ENCODE measurements at regions not wholly inside any gene's neighbourhood (a gene's known extent, or its start where the extent isn't known, plus 50 kb on each side); places are given as distances from the start of the nearest gene placed in this dataset.

- Histone ChIP-seq H3K27me3 (ENCODE audit: insufficient read depth) (no peaks in the 10 kb centered on the region), H3K4me1 (ENCODE audit: insufficient read depth) (no peaks in the 10 kb centered on the region), H3K4me2 (no peak overlapping the region), H3F3A (replicated peaks; ENCODE audit: low read depth) (no peaks in the 10 kb centered on the region), H3K36me3 (ENCODE audit: insufficient read depth) (no peaks in the 10 kb centered on the region), H4K20me1 (replicated peaks; ENCODE audit: insufficient read depth) (no peaks in the 10 kb centered on the region), H3K9me2 (ENCODE audit: insufficient read depth) (no peaks in the 10 kb centered on the region), H2AFZ (no peak overlapping the region; the same call in 1 of the 2 replicates), H3K4me3 (no peak overlapping the region), H3K27ac (ENCODE audit: low read depth) (no peak overlapping the region), H3K79me2 (replicated peaks; ENCODE audit: insufficient read depth) (no peaks in the 10 kb centered on the region)
- DNase-seq (ENCODE audit: low spot score) (no peak), ATAC-seq (no peak)
- no peaks in the 10 kb centered on the region for H3K36me3 Mint-ChIP-seq (ENCODE audit: low read depth)
- TF ChIP-seq CTCF (conservative IDR thresholded peaks at IDR 0.05; ENCODE audit: low read depth in 2 of 2): no peak
- TF ChIP-seq JUNB (IDR thresholded peaks at IDR 0.05; ENCODE audit: unreplicated experiment): no peak
- TF ChIP-seq, protein P1, sequence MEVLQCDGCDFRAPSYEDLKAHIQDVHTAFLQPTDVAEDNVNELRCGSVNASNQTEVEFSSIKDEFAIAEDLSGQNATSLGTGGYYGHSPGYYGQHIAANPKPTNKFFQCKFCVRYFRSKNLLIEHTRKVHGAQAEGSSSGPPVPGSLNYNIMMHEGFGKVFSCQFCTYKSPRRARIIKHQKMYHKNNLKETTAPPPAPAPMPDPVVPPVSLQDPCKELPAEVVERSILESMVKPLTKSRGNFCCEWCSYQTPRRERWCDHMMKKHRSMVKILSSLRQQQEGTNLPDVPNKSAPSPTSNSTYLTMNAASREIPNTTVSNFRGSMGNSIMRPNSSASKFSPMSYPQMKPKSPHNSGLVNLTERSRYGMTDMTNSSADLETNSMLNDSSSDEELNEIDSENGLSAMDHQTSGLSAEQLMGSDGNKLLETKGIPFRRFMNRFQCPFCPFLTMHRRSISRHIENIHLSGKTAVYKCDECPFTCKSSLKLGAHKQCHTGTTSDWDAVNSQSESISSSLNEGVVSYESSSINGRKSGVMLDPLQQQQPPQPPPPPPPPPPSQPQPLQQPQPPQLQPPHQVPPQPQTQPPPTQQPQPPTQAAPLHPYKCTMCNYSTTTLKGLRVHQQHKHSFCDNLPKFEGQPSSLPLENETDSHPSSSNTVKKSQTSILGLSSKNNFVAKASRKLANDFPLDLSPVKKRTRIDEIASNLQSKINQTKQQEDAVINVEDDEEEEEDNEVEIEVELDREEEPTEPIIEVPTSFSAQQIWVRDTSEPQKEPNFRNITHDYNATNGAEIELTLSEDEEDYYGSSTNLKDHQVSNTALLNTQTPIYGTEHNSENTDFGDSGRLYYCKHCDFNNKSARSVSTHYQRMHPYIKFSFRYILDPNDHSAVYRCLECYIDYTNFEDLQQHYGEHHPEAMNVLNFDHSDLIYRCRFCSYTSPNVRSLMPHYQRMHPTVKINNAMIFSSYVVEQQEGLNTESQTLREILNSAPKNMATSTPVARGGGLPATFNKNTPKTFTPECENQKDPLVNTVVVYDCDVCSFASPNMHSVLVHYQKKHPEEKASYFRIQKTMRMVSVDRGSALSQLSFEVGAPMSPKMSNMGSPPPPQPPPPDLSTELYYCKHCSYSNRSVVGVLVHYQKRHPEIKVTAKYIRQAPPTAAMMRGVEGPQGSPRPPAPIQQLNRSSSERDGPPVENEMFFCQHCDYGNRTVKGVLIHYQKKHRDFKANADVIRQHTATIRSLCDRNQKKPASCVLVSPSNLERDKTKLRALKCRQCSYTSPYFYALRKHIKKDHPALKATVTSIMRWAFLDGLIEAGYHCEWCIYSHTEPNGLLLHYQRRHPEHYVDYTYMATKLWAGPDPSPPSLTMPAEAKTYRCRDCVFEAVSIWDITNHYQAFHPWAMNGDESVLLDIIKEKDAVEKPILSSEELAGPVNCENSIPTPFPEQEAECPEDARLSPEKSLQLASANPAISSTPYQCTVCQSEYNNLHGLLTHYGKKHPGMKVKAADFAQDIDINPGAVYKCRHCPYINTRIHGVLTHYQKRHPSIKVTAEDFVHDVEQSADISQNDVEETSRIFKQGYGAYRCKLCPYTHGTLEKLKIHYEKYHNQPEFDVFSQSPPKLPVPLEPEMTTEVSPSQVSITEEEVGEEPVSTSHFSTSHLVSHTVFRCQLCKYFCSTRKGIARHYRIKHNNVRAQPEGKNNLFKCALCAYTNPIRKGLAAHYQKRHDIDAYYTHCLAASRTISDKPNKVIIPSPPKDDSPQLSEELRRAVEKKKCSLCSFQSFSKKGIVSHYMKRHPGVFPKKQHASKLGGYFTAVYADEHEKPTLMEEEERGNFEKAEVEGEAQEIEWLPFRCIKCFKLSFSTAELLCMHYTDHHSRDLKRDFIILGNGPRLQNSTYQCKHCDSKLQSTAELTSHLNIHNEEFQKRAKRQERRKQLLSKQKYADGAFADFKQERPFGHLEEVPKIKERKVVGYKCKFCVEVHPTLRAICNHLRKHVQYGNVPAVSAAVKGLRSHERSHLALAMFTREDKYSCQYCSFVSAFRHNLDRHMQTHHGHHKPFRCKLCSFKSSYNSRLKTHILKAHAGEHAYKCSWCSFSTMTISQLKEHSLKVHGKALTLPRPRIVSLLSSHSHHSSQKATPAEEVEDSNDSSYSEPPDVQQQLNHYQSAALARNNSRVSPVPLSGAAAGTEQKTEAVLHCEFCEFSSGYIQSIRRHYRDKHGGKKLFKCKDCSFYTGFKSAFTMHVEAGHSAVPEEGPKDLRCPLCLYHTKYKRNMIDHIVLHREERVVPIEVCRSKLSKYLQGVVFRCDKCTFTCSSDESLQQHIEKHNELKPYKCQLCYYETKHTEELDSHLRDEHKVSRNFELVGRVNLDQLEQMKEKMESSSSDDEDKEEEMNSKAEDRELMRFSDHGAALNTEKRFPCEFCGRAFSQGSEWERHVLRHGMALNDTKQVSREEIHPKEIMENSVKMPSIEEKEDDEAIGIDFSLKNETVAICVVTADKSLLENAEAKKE (CRISPR knock-in tag; IDR thresholded peaks at IDR 0.05): no peak
- no peak for TF ChIP-seq ZNF331 (CRISPR knock-in tag; IDR thresholded peaks at IDR 0.05; ENCODE audit: low read depth)
- no peak for TF ChIP-seq POLR2AphosphoS5 (IDR thresholded peaks at IDR 0.05; ENCODE audit: low read depth)
- no peak for TF ChIP-seq ZNF114 (CRISPR knock-in tag; IDR thresholded peaks at IDR 0.05)
- no peak for TF ChIP-seq EZH2phosphoT487 (IDR thresholded peaks at IDR 0.05; ENCODE audit: unreplicated experiment)
- TF ChIP-seq EZH2 (IDR thresholded peaks at IDR 0.05; ENCODE audit: low read depth, unreplicated experiment): no peak
- TF ChIP-seq NANOG (IDR thresholded peaks at IDR 0.05; ENCODE audit: borderline replicate concordance): no peak
- no peak for TF ChIP-seq STAT1 (IDR thresholded peaks at IDR 0.05; ENCODE audit: unreplicated experiment)
- no peak for TF ChIP-seq ETS1 (IDR thresholded peaks at IDR 0.05)
- no peak for TF ChIP-seq REST (IDR thresholded peaks at IDR 0.05; ENCODE audit: unreplicated experiment)
- no peak for TF ChIP-seq CREB1 (CRISPR knock-in tag; IDR thresholded peaks at IDR 0.05; ENCODE audit: low read depth)
- H3K9me3 Mint-ChIP-seq: no peaks in the 10 kb centered on the region
- no peaks in the 10 kb centered on the region for H3K27me3 Mint-ChIP-seq (ENCODE audit: insufficient read depth, low read depth, poor library complexity)
- no peaks in the 10 kb centered on the region for H3K4me1 Mint-ChIP-seq
- no peak overlapping the region for H3K4me3 Mint-ChIP-seq
- H3K27ac Mint-ChIP-seq: no peak overlapping the region
Observed at GRCh38 chr3:191143224-191143623, 55.8 kb upstream of the OSTN start.

Measured in GM23338 (cell line).